ENCODE measurements at regions not wholly inside any gene's neighbourhood (a gene's known extent, or its start where the extent isn't known, plus 50 kb on each side); places are given as distances from the start of the nearest gene placed in this dataset.

DNA sequence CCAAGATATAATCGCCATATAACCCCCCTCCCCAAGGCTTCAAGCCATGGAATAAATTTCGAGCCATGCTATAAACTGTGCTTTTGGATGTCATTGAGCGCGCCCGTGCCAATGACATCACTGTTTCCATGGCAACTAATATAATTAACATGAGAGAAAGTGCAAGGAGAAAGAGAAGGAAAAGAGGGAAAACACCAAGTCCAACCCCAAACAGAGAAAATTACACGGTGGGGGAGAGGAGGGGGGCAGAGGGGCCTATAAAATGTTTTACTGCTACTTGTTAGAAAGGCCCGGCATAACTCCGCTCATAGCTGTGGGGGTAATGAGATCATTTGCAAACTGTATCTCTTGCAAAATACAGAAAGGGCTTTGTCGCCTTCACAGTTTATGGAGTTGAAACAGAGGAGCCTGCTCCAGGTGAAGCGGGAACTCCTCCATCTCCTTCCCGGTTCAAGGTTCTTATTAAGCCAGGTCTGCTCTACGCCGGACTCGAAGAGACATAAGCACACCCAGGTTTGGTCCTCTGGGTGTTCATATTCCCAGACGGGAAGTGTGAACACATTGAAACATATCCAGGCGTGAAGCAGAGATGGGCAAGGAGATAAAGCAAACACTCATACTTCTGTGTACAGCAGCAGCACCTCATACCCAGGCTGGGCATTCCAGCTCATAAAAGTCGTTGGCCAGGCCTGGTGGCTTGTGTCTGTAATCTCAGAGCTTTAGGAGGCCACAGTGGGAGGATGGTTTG is 99.1 kb upstream of the MAP1LC3B2 start:
- TF ChIP-seq, protein P1, sequence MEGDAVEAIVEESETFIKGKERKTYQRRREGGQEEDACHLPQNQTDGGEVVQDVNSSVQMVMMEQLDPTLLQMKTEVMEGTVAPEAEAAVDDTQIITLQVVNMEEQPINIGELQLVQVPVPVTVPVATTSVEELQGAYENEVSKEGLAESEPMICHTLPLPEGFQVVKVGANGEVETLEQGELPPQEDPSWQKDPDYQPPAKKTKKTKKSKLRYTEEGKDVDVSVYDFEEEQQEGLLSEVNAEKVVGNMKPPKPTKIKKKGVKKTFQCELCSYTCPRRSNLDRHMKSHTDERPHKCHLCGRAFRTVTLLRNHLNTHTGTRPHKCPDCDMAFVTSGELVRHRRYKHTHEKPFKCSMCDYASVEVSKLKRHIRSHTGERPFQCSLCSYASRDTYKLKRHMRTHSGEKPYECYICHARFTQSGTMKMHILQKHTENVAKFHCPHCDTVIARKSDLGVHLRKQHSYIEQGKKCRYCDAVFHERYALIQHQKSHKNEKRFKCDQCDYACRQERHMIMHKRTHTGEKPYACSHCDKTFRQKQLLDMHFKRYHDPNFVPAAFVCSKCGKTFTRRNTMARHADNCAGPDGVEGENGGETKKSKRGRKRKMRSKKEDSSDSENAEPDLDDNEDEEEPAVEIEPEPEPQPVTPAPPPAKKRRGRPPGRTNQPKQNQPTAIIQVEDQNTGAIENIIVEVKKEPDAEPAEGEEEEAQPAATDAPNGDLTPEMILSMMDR (conservative IDR thresholded peaks at IDR 0.05; ENCODE audit: low read depth) = no peak
- CTCF ChIA-PET = interaction anchor here (0.6 kb wide), 1 partner anchor 17 kb away, joined by 3 read pairs; no protein-coding TSS in a partner anchor
- POLR2A ChIA-PET (ENCODE audit: low non-redundant PET) = no interaction called here
- H3K27ac ChIP-seq = no peak overlapping the region
- DNase-seq (ENCODE audit: low spot score) = no peak

DNA sequence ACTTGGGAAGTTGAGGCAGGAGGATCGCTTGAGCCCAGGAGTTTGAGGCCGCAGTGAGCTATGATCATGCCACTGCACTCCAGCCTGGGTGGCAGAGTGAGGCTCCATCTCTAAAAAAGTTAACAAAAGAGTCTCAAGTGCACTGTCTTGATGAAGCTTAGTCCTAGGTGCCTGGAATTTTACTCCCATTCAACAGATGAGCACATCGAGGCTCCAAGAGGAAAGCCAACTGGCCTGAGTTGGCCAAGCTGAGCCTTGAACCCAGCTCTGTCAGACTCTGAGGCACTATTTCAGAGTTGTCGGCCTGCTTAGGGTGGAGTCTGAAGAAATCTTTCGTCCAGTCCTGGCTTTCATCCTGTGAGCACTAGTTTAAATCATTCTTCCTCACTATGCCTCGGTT is 98.1 kb upstream of the MAP1LC3B2 start:
- POLR2A ChIA-PET (ENCODE audit: low non-redundant PET) = no interaction called here
- TF ChIP-seq, protein P1 (conservative IDR thresholded peaks at IDR 0.05; ENCODE audit: low read depth) = no peak
- DNase-seq (ENCODE audit: low spot score) = no peak
- no peak overlapping the region for H3K27ac ChIP-seq
- CTCF ChIA-PET = no interaction called here

DNA sequence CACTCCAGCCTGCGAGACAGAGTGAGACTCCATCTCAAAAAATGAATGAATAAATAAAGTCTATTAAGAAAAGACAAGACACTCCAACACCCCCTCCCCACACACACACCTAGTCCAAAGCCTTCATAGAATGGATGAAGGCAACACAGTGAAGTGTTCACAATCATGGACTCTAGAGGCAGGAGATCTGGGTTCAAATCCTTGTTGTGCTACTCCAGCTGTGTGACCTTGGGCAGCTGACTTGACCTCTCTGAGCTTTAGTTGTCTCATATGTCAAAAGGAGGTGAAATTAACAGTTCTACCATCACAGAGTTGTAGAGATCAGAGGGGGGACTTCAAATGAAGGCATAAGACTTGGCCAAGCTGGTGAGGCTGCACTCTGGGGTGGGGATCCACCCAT is 95.8 kb upstream of the MAP1LC3B2 start:
- POLR2A ChIA-PET (ENCODE audit: low non-redundant PET) = no interaction called here
- CTCF ChIA-PET = no interaction called here
- TF ChIP-seq, protein P1 (conservative IDR thresholded peaks at IDR 0.05; ENCODE audit: low read depth) = no peak
- DNase-seq (ENCODE audit: low spot score) = no peak
- no peak overlapping the region for H3K27ac ChIP-seq

DNA sequence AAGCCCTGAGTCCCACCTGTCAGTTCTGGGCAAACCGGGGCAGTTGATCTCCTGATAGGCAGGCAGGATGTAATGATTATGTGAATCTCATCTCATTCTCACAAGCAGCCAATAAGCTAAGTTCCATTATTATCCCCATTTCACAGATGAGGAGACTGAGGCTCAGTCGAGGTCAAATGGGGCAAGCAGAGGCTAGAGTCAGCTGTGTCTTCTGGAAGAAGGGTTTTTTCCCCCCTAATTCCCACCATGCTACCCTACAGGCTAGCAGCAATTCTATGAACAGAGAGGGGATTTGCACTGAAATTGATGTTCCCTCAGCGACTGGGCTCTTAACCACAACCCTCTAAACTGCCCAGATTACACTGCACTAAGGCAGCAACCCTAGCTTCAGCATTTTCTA is 93.8 kb upstream of the MAP1LC3B2 start:
- TF ChIP-seq, protein P1 (conservative IDR thresholded peaks at IDR 0.05; ENCODE audit: low read depth) = no peak
- ChIA-PET POLR2A (ENCODE audit: low non-redundant PET) (no interaction called here), CTCF (no interaction called here)
- no peak overlapping the region for H3K27ac ChIP-seq
- DNase-seq (ENCODE audit: low spot score) = no peak

DNA sequence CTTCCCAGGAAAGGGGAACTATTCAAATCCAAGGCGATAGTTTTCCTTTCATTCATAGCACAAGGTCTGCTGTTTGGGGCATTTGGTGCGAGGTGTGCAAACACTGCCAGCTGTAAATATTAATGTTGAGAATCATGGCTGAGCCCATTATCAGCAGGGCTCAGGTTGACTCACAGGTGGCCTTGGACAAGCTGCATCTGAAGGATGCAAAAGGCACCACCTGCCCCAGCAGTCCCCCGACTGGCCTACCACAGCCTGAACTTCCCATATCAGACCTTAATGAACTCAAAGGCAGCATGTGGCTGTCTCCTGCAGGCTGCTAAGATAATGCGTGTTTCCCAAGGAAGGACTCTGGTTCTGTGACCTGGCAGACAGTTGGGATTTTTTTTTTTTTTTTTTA is 93.3 kb upstream of the MAP1LC3B2 start:
- no peak for DNase-seq (ENCODE audit: low spot score)
- H3K27ac ChIP-seq = no peak overlapping the region
- CTCF ChIA-PET = interaction anchor here (0.5 to 0.6 kb wide), 2 partner anchors 208 to 243 kb away, joined by 3 to 4 read pairs; no protein-coding TSS in a partner anchor
- POLR2A ChIA-PET (ENCODE audit: low non-redundant PET) = interaction anchor here (0.7 kb wide), 1 partner anchor 10 kb away, joined by 3 read pairs; no protein-coding TSS in a partner anchor
- TF ChIP-seq, protein P1 (conservative IDR thresholded peaks at IDR 0.05; ENCODE audit: low read depth) = no peak

DNA sequence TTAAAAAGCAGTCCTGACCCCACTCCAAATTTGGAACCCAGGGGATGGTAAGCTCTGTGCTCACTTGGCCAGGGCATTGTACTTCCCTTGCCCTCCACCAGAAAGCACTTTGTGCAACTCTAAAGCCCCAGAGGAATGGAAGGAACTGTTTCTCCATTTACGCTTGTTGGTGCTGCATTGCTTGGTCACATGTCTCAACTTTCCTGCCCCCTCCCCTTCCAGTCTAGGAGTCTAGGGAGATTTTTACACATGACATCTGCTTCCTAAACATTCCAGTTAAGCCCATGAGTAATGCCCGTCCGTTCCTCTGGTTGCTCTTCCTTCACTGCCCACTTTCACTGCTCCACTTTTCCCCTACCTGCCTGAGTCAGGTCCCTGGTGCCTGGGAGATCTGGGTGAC is 92.6 kb upstream of the MAP1LC3B2 start:
- DNase-seq (ENCODE audit: low spot score) = no peak
- TF ChIP-seq, protein P1 (conservative IDR thresholded peaks at IDR 0.05; ENCODE audit: low read depth) = no peak
- ChIA-PET POLR2A (ENCODE audit: low non-redundant PET) (interaction anchor here (0.7 kb wide), 1 partner anchor 11 kb away, joined by 3 read pairs; no protein-coding TSS in a partner anchor), CTCF (interaction anchor here (0.5 kb wide), 1 partner anchor 243 kb away, joined by 3 read pairs; no protein-coding TSS in a partner anchor)
- no peak overlapping the region for H3K27ac ChIP-seq
